ENCODE measurements at regions not wholly inside any gene's neighbourhood (a gene's known extent, or its start where the extent isn't known, plus 50 kb on each side); places are given as distances from the start of the nearest gene placed in this dataset.

DNA sequence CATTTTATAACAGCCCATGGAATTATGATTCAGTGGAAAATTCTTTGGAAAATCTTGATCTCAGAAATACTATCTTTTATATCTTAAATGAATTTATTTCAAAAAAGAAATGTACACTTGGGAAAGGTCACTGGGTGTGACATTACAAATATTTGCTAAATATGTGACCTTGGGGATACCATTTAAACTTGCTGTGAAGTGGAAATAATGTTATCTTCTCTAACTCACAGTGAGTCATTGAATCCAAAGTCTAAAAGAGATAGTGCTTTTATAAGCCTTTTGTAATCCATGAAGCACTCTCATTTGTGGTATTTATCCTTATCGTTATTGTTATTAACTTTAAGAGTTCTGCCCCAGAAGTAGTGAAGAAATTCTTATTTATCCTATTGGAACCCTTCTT, 289.8 kb upstream of the SEMA6D start (continued):
- TF ChIP-seq GABPA (IDR thresholded peaks at IDR 0.05; ENCODE audit: low read depth, low read length) = no peak
- TF ChIP-seq GABPA (CRISPR knock-in tag; IDR thresholded peaks at IDR 0.05; ENCODE audit: low read depth) = no peak
- peak; percentile 23; the same call in 1 of the 2 replicates for TF ChIP-seq MED1 (CRISPR knock-in tag; IDR thresholded peaks at IDR 0.05)
- TF ChIP-seq MAFK (conservative IDR thresholded peaks at IDR 0.05 in 1 of 2, IDR thresholded peaks at IDR 0.05 in 1 of 2; ENCODE audit: low read length in 2 of 2) = no peak
- peak; percentile 35; the same call in 1 of the 2 replicates for TF ChIP-seq SAP130 (CRISPR knock-in tag; IDR thresholded peaks at IDR 0.05; ENCODE audit: low read depth)
- TF ChIP-seq, protein P1, sequence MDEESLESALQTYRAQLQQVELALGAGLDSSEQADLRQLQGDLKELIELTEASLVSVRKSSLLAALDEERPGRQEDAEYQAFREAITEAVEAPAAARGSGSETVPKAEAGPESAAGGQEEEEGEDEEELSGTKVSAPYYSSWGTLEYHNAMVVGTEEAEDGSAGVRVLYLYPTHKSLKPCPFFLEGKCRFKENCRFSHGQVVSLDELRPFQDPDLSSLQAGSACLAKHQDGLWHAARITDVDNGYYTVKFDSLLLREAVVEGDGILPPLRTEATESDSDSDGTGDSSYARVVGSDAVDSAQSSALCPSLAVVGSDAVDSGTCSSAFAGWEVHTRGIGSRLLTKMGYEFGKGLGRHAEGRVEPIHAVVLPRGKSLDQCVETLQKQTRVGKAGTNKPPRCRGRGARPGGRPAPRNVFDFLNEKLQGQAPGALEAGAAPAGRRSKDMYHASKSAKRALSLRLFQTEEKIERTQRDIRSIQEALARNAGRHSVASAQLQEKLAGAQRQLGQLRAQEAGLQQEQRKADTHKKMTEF (CRISPR knock-in tag; IDR thresholded peaks at IDR 0.05) = 0 out of 2 replicates have a peak, but pooled peaks have one; percentile 32
- no peak for TF ChIP-seq ZBTB46 (CRISPR knock-in tag; IDR thresholded peaks at IDR 0.05; ENCODE audit: borderline replicate concordance)
- TF ChIP-seq CHD4 (IDR thresholded peaks at IDR 0.05; ENCODE audit: borderline replicate concordance, low read length) = no peak
- no peak for TF ChIP-seq RCOR2 (CRISPR knock-in tag; IDR thresholded peaks at IDR 0.05)
- TF ChIP-seq RARA (CRISPR knock-in tag; IDR thresholded peaks at IDR 0.05) = peak; percentile 60

DNA sequence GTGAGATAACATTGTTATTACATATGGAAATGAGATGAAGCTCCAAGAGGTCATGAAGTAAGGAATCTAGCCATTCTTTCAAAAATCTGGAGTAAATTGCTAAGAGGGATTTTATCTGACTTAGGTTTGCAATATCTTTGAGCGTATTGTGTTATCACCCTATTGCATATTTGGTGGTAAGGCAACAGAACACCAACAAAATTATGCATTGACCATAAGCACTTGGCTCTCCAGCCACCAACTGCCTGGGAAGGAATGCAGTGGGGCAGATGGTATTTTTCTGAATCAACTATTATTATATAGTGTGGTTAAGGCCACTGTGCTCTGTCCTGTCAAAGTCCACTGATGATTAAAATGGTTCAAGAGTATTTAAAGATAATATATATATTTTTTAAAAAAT, 287.9 kb upstream of the SEMA6D start:
- H3K4me1 ChIP-seq (ENCODE audit: insufficient read depth, low read length) = peaks cover 23% of the 10 kb centered on the region
- in situ Hi-C loops (cut with HindIII; ENCODE audit: extremely low pct_ligation_motif_present, low pct_unique_long_range_greater_than_20kb) (no loop called here), intact Hi-C loops (cut with micrococcal nuclease; ENCODE audit: unreplicated experiment) (no loop called here)
- H3K27me3 ChIP-seq (ENCODE audit: control insufficient read depth in 1 of 2, insufficient read depth in 2 of 2, low read length in 2 of 2) = no peaks in the 10 kb centered on the region; a peak in 1 of 5 replicates
- FAIRE-seq = no peak
- CTCF ChIA-PET (ENCODE audit: low intra/inter-chr PET ratio, low total read pairs) = no interaction called here
- no TSS peak for BruUV-seq (replicated peaks)
- no peak for DNase-seq (ENCODE audit: low spot score)
- H3K79me2 ChIP-seq (ENCODE audit: insufficient read depth, low read length) = no peaks in the 10 kb centered on the region
- H2AFZ ChIP-seq (ENCODE audit: low read length) = no peak overlapping the region
- no peak overlapping the region for H3K4me2 ChIP-seq (ENCODE audit: low read depth, low read length)
- H3K36me3 ChIP-seq (replicated peaks in 1 of 2; ENCODE audit: control insufficient read depth in 1 of 2, insufficient read depth in 2 of 2, low read length in 2 of 2) = no peaks in the 10 kb centered on the region
- no peak for ATAC-seq
- no peak overlapping the region for H3K9ac ChIP-seq (ENCODE audit: insufficient read depth, low read depth, low read length)
- 8% methylated on average over 1 of the region's 1 CpG for WGBS (ENCODE audit: low lambda C conversion rate)
- H3K9me3 ChIP-seq (ENCODE audit: low read length) = peaks cover 13% of the 10 kb centered on the region
- H4K20me1 ChIP-seq (ENCODE audit: insufficient read depth, low read length) = no peaks in the 10 kb centered on the region
- no peak overlapping the region for H3K27ac ChIP-seq (ENCODE audit: extremely low read length, insufficient read depth, low read length)
- no peak overlapping the region for H3K4me3 ChIP-seq (replicated peaks in 1 of 3; ENCODE audit: insufficient read depth in 1 of 3, low read depth in 2 of 3, low read length in 3 of 3)
- POLR2A ChIA-PET = no interaction called here
- TF ChIP-seq HNRNPH1 (optimal IDR thresholded peaks at IDR 0.05; ENCODE audit: low read depth, low read length) (no peak), ZNF280D (CRISPR knock-in tag; IDR thresholded peaks at IDR 0.05) (no peak), ZMAT3 (CRISPR knock-in tag; conservative IDR thresholded peaks at IDR 0.05) (no peak), KDM5A (IDR thresholded peaks at IDR 0.05; ENCODE audit: borderline replicate concordance, low read length) (no peak), MXI1 (IDR thresholded peaks at IDR 0.05; ENCODE audit: borderline replicate concordance, low read depth, low read length) (no peak), ZC3H4 (CRISPR knock-in tag; IDR thresholded peaks at IDR 0.05; ENCODE audit: borderline replicate concordance) (no peak), MXD3 (CRISPR knock-in tag; IDR thresholded peaks at IDR 0.05) (no peak)
